ENCODE measurements at regions not wholly inside any gene's neighbourhood (a gene's known extent, or its start where the extent isn't known, plus 50 kb on each side); places are given as distances from the start of the nearest gene placed in this dataset.

DNA sequence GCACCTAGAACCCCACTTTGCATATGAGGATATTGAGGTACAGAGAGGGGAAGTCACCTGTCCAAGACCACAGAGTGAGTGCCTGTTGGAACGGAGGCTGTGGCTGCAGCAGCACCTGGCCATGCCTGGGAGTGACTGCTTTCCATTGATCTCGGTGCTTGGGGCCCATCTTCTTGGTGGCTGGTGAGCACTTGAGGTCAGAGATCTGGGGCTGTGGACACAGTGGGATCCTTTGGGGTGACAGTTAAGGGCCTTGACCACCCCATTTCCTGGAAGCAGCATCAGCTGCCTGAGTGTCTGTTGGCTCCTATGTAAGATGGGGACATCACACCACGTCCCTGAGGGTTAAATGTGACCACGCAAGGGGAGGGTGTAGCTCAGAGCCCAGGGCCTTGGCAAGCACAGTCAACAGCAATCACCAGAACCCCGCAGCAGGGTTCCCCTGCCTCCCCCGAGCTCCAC is 111.7 kb downstream of the IRF8 start:
- Histone ChIP-seq H3K9me3 (ENCODE audit: control insufficient read depth, low read depth, low read length) (no peaks in the 10 kb centered on the region), H3K4me1 (ENCODE audit: control insufficient read depth, low read depth, low read length) (no peaks in the 10 kb centered on the region), H3K4me3 (ENCODE audit: low read length) (no peak overlapping the region), H3K27ac (ENCODE audit: low read length) (no peak overlapping the region), H3K9ac (ENCODE audit: low read length) (no peak overlapping the region), H3K27me3 (ENCODE audit: control insufficient read depth, insufficient read depth, low read length) (no peaks in the 10 kb centered on the region), H3K36me3 (ENCODE audit: control insufficient read depth, low read depth, low read length) (no peaks in the 10 kb centered on the region)

- no peak overlapping the region for H3K9ac ChIP-seq (ENCODE audit: low read length)
- no peaks in the 10 kb centered on the region for H3K36me3 ChIP-seq (ENCODE audit: control insufficient read depth, low read depth, low read length)
- no peaks in the 10 kb centered on the region for H3K27me3 ChIP-seq (ENCODE audit: control insufficient read depth, insufficient read depth, low read length)
- no peaks in the 10 kb centered on the region for H3K4me1 ChIP-seq (ENCODE audit: control insufficient read depth, low read depth, low read length)
- H3K4me3 ChIP-seq (ENCODE audit: low read length): no peak overlapping the region
- H3K27ac ChIP-seq (ENCODE audit: low read length): no peak overlapping the region
- H3K9me3 ChIP-seq (ENCODE audit: control insufficient read depth, low read depth, low read length): no peaks in the 10 kb centered on the region
Measured at GRCh38 chr16:86011532-86011931, 112.6 kb downstream of the IRF8 start.

- no peak overlapping the region for H3K9ac ChIP-seq (ENCODE audit: low read length)
- H3K4me3 ChIP-seq (ENCODE audit: low read length): no peak overlapping the region
- H3K27ac ChIP-seq (ENCODE audit: low read length): no peak overlapping the region
- no peaks in the 10 kb centered on the region for H3K36me3 ChIP-seq (ENCODE audit: control insufficient read depth, low read depth, low read length)
- no peaks in the 10 kb centered on the region for H3K9me3 ChIP-seq (ENCODE audit: control insufficient read depth, low read depth, low read length)
- H3K27me3 ChIP-seq (ENCODE audit: control insufficient read depth, insufficient read depth, low read length): no peaks in the 10 kb centered on the region
- no peaks in the 10 kb centered on the region for H3K4me1 ChIP-seq (ENCODE audit: control insufficient read depth, low read depth, low read length)
Measured at GRCh38 chr16:86012221-86012620, 113.3 kb downstream of the IRF8 start.

DNA sequence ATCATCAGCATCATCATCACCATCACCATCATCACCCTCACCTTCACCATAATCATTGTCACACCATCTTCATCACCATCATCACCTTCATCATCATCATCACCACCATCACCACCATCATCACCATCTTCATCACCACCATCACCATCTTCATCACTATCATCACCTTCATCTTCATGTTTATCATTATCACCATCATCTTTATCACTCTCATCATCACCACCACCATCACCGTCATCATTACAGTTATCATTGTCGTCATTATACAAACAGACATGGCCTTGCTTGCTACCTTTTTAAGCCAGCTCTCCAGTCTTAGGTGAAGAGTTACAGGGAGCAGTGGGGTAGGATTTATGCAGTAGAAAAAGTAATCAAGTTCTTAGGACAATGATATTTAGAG is 114.9 kb downstream of the IRF8 start:
- Histone ChIP-seq H3K36me3 (ENCODE audit: control insufficient read depth, low read depth, low read length) (no peaks in the 10 kb centered on the region), H3K27me3 (ENCODE audit: control insufficient read depth, insufficient read depth, low read length) (no peaks in the 10 kb centered on the region), H3K9ac (ENCODE audit: low read length) (no peak overlapping the region), H3K4me1 (ENCODE audit: control insufficient read depth, low read depth, low read length) (no peaks in the 10 kb centered on the region), H3K4me3 (ENCODE audit: low read length) (no peak overlapping the region), H3K9me3 (ENCODE audit: control insufficient read depth, low read depth, low read length) (no peaks in the 10 kb centered on the region), H3K27ac (ENCODE audit: low read length) (no peak overlapping the region)

GRCh38 chr16:86015606-86016005 is 116.6 kb downstream of the IRF8 start:
- Histone ChIP-seq H3K4me1 (ENCODE audit: control insufficient read depth, low read depth, low read length) (no peaks in the 10 kb centered on the region), H3K36me3 (ENCODE audit: control insufficient read depth, low read depth, low read length) (no peaks in the 10 kb centered on the region), H3K9ac (ENCODE audit: low read length) (no peak overlapping the region), H3K9me3 (ENCODE audit: control insufficient read depth, low read depth, low read length) (no peaks in the 10 kb centered on the region), H3K27ac (ENCODE audit: low read length) (no peak overlapping the region), H3K4me3 (ENCODE audit: low read length) (no peak overlapping the region), H3K27me3 (ENCODE audit: control insufficient read depth, insufficient read depth, low read length) (no peaks in the 10 kb centered on the region)

- Histone ChIP-seq H3K36me3 (ENCODE audit: control insufficient read depth, low read depth, low read length) (no peaks in the 10 kb centered on the region), H3K9ac (ENCODE audit: low read length) (no peak overlapping the region), H3K27ac (ENCODE audit: low read length) (no peak overlapping the region), H3K4me3 (ENCODE audit: low read length) (no peak overlapping the region), H3K9me3 (ENCODE audit: control insufficient read depth, low read depth, low read length) (no peaks in the 10 kb centered on the region), H3K27me3 (ENCODE audit: control insufficient read depth, insufficient read depth, low read length) (no peaks in the 10 kb centered on the region), H3K4me1 (ENCODE audit: control insufficient read depth, low read depth, low read length) (no peaks in the 10 kb centered on the region)
Measured at GRCh38 chr16:86016201-86016965, 117.4 kb downstream of the IRF8 start.

GRCh38 chr16:86018071-86018470 is 119.1 kb downstream of the IRF8 start:
- Histone ChIP-seq H3K4me3 (ENCODE audit: low read length) (no peak overlapping the region), H3K36me3 (ENCODE audit: control insufficient read depth, low read depth, low read length) (no peaks in the 10 kb centered on the region), H3K9ac (ENCODE audit: low read length) (no peak overlapping the region), H3K27ac (ENCODE audit: low read length) (no peak overlapping the region), H3K9me3 (ENCODE audit: control insufficient read depth, low read depth, low read length) (no peaks in the 10 kb centered on the region), H3K4me1 (ENCODE audit: control insufficient read depth, low read depth, low read length) (no peaks in the 10 kb centered on the region), H3K27me3 (ENCODE audit: control insufficient read depth, insufficient read depth, low read length) (no peaks in the 10 kb centered on the region)

DNA sequence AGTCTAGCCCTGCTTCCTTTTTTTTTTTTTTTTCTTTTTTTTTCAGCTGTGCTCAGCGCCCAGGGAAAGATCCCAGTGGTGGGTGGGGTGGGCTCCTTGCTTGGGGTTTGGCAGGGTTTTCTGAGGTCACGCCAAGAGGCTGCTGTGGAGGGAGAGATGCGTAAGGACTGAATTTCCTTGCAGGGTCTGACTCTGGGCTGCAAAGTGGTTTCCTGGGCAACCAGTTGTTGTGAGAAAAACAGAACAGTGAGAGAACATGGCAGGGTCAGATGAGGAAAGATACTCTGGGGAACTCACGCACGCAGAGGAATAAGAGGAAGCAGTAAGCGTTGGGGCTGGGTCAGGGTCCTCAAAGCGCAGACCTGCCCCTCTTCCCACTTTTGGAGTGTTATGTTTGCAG is 119.5 kb downstream of the IRF8 start:
- Histone ChIP-seq H3K4me3 (ENCODE audit: low read length) (no peak overlapping the region), H3K4me1 (ENCODE audit: control insufficient read depth, low read depth, low read length) (no peaks in the 10 kb centered on the region), H3K27ac (ENCODE audit: low read length) (no peak overlapping the region), H3K36me3 (ENCODE audit: control insufficient read depth, low read depth, low read length) (no peaks in the 10 kb centered on the region), H3K9me3 (ENCODE audit: control insufficient read depth, low read depth, low read length) (no peaks in the 10 kb centered on the region), H3K9ac (ENCODE audit: low read length) (no peak overlapping the region), H3K27me3 (ENCODE audit: control insufficient read depth, insufficient read depth, low read length) (no peaks in the 10 kb centered on the region)

GRCh38 chr16:86018941-86019340 is 120.0 kb downstream of the IRF8 start:
- Histone ChIP-seq H3K9ac (ENCODE audit: low read length) (no peak overlapping the region), H3K4me3 (ENCODE audit: low read length) (no peak overlapping the region), H3K4me1 (ENCODE audit: control insufficient read depth, low read depth, low read length) (no peaks in the 10 kb centered on the region), H3K36me3 (ENCODE audit: control insufficient read depth, low read depth, low read length) (no peaks in the 10 kb centered on the region), H3K9me3 (ENCODE audit: control insufficient read depth, low read depth, low read length) (no peaks in the 10 kb centered on the region), H3K27me3 (ENCODE audit: control insufficient read depth, insufficient read depth, low read length) (no peaks in the 10 kb centered on the region), H3K27ac (ENCODE audit: low read length) (no peak overlapping the region)

DNA sequence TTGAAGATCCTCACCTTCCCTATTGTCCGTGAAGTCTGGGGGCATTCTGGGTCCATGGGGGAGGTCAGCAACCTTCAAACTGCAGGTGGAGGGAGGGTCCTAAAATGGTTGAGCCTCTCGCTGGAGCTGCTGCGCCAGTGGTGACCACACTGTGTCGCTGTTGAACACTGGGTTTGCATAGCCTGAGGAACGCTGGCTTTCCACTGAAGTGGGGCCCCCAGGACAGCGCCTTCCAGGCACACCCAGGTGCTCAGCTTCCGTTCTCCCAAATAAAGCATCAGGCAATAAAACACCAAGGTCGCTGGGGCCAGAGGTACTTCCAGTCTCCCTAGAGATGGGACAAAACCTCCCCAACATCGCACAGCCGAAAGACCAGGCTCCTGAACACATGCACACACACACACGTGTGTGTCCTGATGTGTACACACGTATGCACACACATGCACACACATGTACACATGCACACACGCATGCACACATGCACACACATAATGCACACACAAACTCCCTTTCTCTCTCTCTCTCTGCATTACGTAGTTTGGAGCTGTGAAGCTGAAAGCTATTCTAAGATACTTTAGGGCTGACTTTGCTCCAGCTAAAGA is 120.6 kb downstream of the IRF8 start:
- Histone ChIP-seq H3K4me1 (ENCODE audit: control insufficient read depth, low read depth, low read length) (no peaks in the 10 kb centered on the region), H3K9me3 (ENCODE audit: control insufficient read depth, low read depth, low read length) (no peaks in the 10 kb centered on the region), H3K9ac (ENCODE audit: low read length) (no peak overlapping the region), H3K36me3 (ENCODE audit: control insufficient read depth, low read depth, low read length) (no peaks in the 10 kb centered on the region), H3K27ac (ENCODE audit: low read length) (no peak overlapping the region), H3K4me3 (ENCODE audit: low read length) (no peak overlapping the region), H3K27me3 (ENCODE audit: control insufficient read depth, insufficient read depth, low read length) (no peaks in the 10 kb centered on the region)

GRCh38 chr16:86020971-86021370 is 122.0 kb downstream of the IRF8 start:
- H3K27ac ChIP-seq (ENCODE audit: low read length): no peak overlapping the region
- H3K4me1 ChIP-seq (ENCODE audit: control insufficient read depth, low read depth, low read length): no peaks in the 10 kb centered on the region
- H3K27me3 ChIP-seq (ENCODE audit: control insufficient read depth, insufficient read depth, low read length): no peaks in the 10 kb centered on the region
- no peaks in the 10 kb centered on the region for H3K9me3 ChIP-seq (ENCODE audit: control insufficient read depth, low read depth, low read length)
- H3K9ac ChIP-seq (ENCODE audit: low read length): no peak overlapping the region
- no peaks in the 10 kb centered on the region for H3K36me3 ChIP-seq (ENCODE audit: control insufficient read depth, low read depth, low read length)
- H3K4me3 ChIP-seq (ENCODE audit: low read length): no peak overlapping the region

DNA sequence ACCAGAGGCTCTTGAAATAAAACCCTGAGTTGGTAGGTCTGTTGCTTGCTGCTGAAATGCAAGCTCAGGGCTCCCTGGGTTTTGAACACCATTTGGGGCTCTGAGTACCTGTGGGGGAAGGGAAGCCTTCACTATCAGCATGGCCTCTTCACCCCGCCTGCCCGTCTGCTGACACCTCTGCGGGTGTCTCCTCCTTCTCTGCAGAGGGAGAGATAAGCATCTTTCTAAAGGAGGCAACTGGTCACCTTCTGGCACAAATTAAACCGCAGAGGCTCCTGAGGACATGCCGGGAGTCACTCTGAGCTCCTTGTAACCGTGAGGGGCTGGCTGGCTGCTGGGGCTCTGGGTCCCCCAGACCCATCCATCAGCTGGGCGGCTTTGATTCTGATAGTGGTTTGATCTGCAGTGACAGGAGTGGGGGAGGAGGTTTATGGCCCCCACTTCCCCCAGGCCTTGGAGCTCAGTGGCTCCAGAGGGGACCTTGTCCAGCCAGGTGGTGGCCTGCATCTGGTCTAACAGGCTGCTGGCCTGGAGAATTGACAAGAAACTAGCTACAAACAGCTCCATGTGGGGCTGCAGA is 123.5 kb downstream of the IRF8 start:
- no peak overlapping the region for H3K27ac ChIP-seq (ENCODE audit: low read length)
- no peaks in the 10 kb centered on the region for H3K4me1 ChIP-seq (ENCODE audit: control insufficient read depth, low read depth, low read length)
- no peaks in the 10 kb centered on the region for H3K9me3 ChIP-seq (ENCODE audit: control insufficient read depth, low read depth, low read length)
- no peaks in the 10 kb centered on the region for H3K36me3 ChIP-seq (ENCODE audit: control insufficient read depth, low read depth, low read length)
- H3K4me3 ChIP-seq (ENCODE audit: low read length): no peak overlapping the region
- H3K9ac ChIP-seq (ENCODE audit: low read length): no peak overlapping the region
- no peaks in the 10 kb centered on the region for H3K27me3 ChIP-seq (ENCODE audit: control insufficient read depth, insufficient read depth, low read length)

Measured in iPS-18a (cell line).